Astrocyte (in vitro differentiated cells and primary cell): ENCODE measurements at regions not wholly inside any gene's neighbourhood (a gene's known extent, or its start where the extent isn't known, plus 50 kb on each side); places are given as distances from the start of the nearest gene placed in this dataset.
"Not testable (repeated sequence)": the region's sequence is repeated elsewhere in the genome, so short reads cannot be mapped to it uniquely, and the experiment has no call there.

Experiments used
- EZH2 ChIP-seq: IDR thresholded peaks from 2 replicates; pipeline ENCODE4 v1.6.1; 2012; ENCODE audit warnings: mild to moderate bottlenecking, low read length, inconsistent platforms; ENCODE audit not compliant: insufficient read depth
- TF ChIP-seq, protein P1 (sequence below): IDR thresholded peaks from 2 replicates; pipeline ENCODE4 v1.5.1; 2011; ENCODE audit warnings: low read depth, mild to moderate bottlenecking, inconsistent platforms, low read length, moderate library complexity; ENCODE audit not compliant: insufficient read depth

DNA sequence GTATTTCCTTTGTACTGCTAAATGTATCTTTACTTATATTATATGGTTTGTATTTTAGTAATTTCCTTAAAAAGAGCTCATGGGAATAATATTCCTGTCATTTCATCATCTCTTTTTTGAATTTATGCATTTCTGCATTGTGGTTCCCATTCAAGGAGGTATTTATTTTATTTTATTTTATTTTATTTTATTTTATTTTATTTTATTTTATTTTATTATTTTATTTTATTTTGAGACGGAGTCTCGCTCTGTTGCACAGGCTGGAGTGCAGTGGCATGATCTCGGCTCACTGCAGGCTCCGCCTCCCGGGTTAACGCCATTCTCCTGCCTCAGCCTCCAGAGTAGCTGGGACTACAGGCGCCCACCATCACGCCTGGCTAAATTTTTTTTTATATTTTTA is 371.2 kb downstream of the PDCD6IP start:
- TF ChIP-seq, protein P1, sequence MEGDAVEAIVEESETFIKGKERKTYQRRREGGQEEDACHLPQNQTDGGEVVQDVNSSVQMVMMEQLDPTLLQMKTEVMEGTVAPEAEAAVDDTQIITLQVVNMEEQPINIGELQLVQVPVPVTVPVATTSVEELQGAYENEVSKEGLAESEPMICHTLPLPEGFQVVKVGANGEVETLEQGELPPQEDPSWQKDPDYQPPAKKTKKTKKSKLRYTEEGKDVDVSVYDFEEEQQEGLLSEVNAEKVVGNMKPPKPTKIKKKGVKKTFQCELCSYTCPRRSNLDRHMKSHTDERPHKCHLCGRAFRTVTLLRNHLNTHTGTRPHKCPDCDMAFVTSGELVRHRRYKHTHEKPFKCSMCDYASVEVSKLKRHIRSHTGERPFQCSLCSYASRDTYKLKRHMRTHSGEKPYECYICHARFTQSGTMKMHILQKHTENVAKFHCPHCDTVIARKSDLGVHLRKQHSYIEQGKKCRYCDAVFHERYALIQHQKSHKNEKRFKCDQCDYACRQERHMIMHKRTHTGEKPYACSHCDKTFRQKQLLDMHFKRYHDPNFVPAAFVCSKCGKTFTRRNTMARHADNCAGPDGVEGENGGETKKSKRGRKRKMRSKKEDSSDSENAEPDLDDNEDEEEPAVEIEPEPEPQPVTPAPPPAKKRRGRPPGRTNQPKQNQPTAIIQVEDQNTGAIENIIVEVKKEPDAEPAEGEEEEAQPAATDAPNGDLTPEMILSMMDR = not testable (repeated sequence)
- not testable (repeated sequence) for TF ChIP-seq EZH2
